ENCODE measurements at regions not wholly inside any gene's neighbourhood (a gene's known extent, or its start where the extent isn't known, plus 50 kb on each side); places are given as distances from the start of the nearest gene placed in this dataset.

DNA sequence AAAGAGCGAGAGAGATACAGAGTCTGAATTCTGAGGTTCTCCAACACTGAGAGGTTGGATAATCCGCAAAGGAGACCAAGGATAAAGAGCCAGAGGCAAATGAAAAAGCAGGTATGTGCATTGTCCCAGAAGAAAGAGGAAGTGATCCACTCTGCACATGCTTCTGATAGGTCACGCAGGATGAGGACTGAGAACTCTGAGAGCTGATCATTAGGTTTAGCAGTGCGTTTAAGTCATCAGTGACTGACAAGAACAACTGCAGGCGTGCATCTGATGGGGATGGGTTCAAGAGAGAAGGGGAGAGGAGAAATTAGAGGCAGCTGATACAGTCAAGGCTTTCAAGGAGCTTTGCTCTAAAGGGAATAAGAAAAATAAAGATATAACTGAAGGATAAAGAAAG lies 301.2 kb upstream of the SGK1 start:
- TF ChIP-seq, protein P1, sequence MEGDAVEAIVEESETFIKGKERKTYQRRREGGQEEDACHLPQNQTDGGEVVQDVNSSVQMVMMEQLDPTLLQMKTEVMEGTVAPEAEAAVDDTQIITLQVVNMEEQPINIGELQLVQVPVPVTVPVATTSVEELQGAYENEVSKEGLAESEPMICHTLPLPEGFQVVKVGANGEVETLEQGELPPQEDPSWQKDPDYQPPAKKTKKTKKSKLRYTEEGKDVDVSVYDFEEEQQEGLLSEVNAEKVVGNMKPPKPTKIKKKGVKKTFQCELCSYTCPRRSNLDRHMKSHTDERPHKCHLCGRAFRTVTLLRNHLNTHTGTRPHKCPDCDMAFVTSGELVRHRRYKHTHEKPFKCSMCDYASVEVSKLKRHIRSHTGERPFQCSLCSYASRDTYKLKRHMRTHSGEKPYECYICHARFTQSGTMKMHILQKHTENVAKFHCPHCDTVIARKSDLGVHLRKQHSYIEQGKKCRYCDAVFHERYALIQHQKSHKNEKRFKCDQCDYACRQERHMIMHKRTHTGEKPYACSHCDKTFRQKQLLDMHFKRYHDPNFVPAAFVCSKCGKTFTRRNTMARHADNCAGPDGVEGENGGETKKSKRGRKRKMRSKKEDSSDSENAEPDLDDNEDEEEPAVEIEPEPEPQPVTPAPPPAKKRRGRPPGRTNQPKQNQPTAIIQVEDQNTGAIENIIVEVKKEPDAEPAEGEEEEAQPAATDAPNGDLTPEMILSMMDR (IDR thresholded peaks at IDR 0.05) = no peak
- no peak for TF ChIP-seq POLR2A (IDR thresholded peaks at IDR 0.05)
